ENCODE measurements at regions not wholly inside any gene's neighbourhood (a gene's known extent, or its start where the extent isn't known, plus 50 kb on each side); places are given as distances from the start of the nearest gene placed in this dataset.

DNA sequence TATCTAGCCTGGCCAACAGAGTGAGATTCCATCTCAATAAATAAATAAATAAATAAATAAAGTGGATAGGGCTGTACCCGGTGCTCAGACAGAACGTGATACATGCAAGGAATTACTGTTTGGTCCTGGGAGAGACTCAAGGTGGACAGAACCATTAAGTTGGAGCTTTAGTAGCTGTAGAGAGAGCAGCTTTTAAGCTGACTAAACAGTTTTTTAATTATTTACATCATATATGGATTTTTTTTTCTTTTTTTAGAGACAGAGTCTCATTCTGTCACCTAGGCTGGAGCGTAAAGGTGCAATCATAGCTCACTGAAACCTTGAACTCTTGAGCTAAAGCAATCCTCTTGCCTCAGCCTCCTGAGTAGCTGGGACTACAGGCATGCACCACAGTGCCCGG is 92.5 kb upstream of the ATP6AP2 start:
- TF ChIP-seq, protein P1, sequence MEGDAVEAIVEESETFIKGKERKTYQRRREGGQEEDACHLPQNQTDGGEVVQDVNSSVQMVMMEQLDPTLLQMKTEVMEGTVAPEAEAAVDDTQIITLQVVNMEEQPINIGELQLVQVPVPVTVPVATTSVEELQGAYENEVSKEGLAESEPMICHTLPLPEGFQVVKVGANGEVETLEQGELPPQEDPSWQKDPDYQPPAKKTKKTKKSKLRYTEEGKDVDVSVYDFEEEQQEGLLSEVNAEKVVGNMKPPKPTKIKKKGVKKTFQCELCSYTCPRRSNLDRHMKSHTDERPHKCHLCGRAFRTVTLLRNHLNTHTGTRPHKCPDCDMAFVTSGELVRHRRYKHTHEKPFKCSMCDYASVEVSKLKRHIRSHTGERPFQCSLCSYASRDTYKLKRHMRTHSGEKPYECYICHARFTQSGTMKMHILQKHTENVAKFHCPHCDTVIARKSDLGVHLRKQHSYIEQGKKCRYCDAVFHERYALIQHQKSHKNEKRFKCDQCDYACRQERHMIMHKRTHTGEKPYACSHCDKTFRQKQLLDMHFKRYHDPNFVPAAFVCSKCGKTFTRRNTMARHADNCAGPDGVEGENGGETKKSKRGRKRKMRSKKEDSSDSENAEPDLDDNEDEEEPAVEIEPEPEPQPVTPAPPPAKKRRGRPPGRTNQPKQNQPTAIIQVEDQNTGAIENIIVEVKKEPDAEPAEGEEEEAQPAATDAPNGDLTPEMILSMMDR (IDR thresholded peaks at IDR 0.05; ENCODE audit: borderline replicate concordance, extremely low read depth, low read length, poor library complexity, severe bottlenecking): no peak
- TF ChIP-seq EZH2 (IDR thresholded peaks at IDR 0.05; ENCODE audit: borderline replicate concordance, low read depth, low read length, severe bottlenecking): no peak
